WTC11 (cell line): ENCODE measurements at regions not wholly inside any gene's neighbourhood (a gene's known extent, or its start where the extent isn't known, plus 50 kb on each side); places are given as distances from the start of the nearest gene placed in this dataset.

Experiments used
- CREB1 ChIP-seq: sonication (generic); formaldehyde crosslinking; IDR thresholded peaks from 2 replicates; pipeline ENCODE4 v1.8.0; 2023; ENCODE audit warnings: mild to moderate bottlenecking, missing genetic modification reagents
- ESRRA ChIP-seq: sonication (generic); formaldehyde crosslinking; IDR thresholded peaks from 2 replicates; pipeline ENCODE4 v1.8.1; 2022; ENCODE audit warnings: mild to moderate bottlenecking, missing genetic modification reagents, borderline replicate concordance
- ETV6 ChIP-seq: sonication (generic); formaldehyde crosslinking; IDR thresholded peaks from 2 replicates; pipeline ENCODE4 v1.8.1; 2022; ENCODE audit warnings: mild to moderate bottlenecking, missing genetic modification reagents
- FOXK1 ChIP-seq: sonication (generic); formaldehyde crosslinking; IDR thresholded peaks from 2 replicates; pipeline ENCODE4 v1.8.0; 2022; ENCODE audit warnings: mild to moderate bottlenecking, moderate library complexity, missing genetic modification reagents
- GTF2I ChIP-seq: fragments of 250-450 bp; sonication (Bioruptor Pico); conservative IDR thresholded peaks from 2 replicates; pipeline ENCODE4 v1.4.0; 2021; ENCODE audit warnings: mild to moderate bottlenecking
- HMGA2 ChIP-seq: fragments of 250-450 bp; sonication (Bioruptor Pico); IDR thresholded peaks from 2 replicates; pipeline ENCODE4 v1.4.0; 2021; ENCODE audit warnings: mild to moderate bottlenecking, moderate library complexity
- NFYB ChIP-seq: sonication (generic); formaldehyde crosslinking; conservative IDR thresholded peaks from 2 replicates; pipeline ENCODE4 v1.8.0; 2022; ENCODE audit warnings: low read depth, missing genetic modification reagents
- TCF7 ChIP-seq: sonication (generic); formaldehyde crosslinking; IDR thresholded peaks from 2 replicates; pipeline ENCODE4 v1.8.0; 2022; ENCODE audit warnings: mild to moderate bottlenecking, low read depth, missing genetic modification reagents, moderate library complexity
- TEAD4 ChIP-seq: sonication (generic); formaldehyde crosslinking; IDR thresholded peaks from 2 replicates; pipeline ENCODE4 v1.8.0; 2022; ENCODE audit warnings: mild to moderate bottlenecking, missing genetic modification reagents
- TF ChIP-seq, protein P1 (sequence below): fragments of 200-600 bp; IDR thresholded peaks from 2 replicates; pipeline ENCODE4 v1.8.0; 2022; ENCODE audit warnings: antibody characterized with exemption
- TF ChIP-seq, protein P2 (sequence below): sonication (generic); formaldehyde crosslinking; IDR thresholded peaks from 2 replicates; pipeline ENCODE4 v1.8.1; 2022; ENCODE audit warnings: mild to moderate bottlenecking, moderate library complexity, missing genetic modification reagents
- TF ChIP-seq, protein P3 (sequence below): sonication (generic); formaldehyde crosslinking; IDR thresholded peaks from 2 replicates; pipeline ENCODE4 v1.8.1; 2023; ENCODE audit warnings: mild to moderate bottlenecking, missing genetic modification reagents
- TF ChIP-seq, protein P4 (sequence below): fragments of 250-450 bp; sonication (Bioruptor Pico); IDR thresholded peaks from 2 replicates; pipeline ENCODE4 v1.9.0; 2021; ENCODE audit warnings: mild to moderate bottlenecking

DNA sequence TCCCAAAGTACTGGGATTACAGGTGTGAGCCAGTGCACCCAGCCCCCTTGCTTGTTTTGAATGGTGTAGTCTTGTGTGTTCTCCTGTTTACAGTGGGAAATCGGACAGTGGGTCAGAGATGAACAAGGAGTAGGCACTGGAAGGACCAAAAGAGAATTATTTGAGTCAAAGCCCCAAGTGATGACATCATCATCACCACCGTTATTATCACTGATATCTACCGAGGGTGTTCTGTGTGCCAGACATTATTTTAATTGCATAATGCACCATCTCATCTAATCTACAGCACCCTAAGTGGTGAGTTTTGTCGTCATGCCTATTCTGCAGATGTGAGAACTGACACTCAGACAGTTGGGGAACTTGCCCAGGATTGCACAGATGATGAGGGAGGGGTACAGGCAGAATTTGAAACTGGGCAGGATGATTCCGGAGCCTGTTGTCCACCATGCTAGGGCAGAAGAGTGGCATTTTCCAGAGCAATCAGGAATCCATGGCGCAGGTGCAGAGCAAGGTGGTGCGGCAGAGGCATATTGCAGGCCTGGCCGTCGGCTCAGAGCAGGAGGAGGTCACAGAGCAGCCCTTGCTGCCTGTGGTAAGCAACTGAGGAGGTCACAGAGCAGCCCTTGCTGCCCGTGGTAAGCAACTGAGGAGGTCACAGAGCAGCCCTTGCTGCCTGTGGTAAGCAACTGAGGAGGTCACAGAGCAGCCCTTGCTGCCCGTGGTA lies 137.0 kb upstream of the HDAC4 start:
- no peak for TF ChIP-seq CREB1 (CRISPR knock-in tag)
- no peak for TF ChIP-seq ETV6 (CRISPR knock-in tag)
- TF ChIP-seq FOXK1 (CRISPR knock-in tag) = no peak
- TF ChIP-seq, protein P1, sequence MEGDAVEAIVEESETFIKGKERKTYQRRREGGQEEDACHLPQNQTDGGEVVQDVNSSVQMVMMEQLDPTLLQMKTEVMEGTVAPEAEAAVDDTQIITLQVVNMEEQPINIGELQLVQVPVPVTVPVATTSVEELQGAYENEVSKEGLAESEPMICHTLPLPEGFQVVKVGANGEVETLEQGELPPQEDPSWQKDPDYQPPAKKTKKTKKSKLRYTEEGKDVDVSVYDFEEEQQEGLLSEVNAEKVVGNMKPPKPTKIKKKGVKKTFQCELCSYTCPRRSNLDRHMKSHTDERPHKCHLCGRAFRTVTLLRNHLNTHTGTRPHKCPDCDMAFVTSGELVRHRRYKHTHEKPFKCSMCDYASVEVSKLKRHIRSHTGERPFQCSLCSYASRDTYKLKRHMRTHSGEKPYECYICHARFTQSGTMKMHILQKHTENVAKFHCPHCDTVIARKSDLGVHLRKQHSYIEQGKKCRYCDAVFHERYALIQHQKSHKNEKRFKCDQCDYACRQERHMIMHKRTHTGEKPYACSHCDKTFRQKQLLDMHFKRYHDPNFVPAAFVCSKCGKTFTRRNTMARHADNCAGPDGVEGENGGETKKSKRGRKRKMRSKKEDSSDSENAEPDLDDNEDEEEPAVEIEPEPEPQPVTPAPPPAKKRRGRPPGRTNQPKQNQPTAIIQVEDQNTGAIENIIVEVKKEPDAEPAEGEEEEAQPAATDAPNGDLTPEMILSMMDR = no peak
- no peak for TF ChIP-seq NFYB (CRISPR knock-in tag)
- TF ChIP-seq, protein P2, sequence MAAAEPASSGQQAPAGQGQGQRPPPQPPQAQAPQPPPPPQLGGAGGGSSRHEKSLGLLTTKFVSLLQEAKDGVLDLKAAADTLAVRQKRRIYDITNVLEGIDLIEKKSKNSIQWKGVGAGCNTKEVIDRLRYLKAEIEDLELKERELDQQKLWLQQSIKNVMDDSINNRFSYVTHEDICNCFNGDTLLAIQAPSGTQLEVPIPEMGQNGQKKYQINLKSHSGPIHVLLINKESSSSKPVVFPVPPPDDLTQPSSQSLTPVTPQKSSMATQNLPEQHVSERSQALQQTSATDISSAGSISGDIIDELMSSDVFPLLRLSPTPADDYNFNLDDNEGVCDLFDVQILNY (CRISPR knock-in tag) = no peak
- no peak for TF ChIP-seq TEAD4
- TF ChIP-seq, protein P3, sequence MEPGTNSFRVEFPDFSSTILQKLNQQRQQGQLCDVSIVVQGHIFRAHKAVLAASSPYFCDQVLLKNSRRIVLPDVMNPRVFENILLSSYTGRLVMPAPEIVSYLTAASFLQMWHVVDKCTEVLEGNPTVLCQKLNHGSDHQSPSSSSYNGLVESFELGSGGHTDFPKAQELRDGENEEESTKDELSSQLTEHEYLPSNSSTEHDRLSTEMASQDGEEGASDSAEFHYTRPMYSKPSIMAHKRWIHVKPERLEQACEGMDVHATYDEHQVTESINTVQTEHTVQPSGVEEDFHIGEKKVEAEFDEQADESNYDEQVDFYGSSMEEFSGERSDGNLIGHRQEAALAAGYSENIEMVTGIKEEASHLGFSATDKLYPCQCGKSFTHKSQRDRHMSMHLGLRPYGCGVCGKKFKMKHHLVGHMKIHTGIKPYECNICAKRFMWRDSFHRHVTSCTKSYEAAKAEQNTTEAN (CRISPR knock-in tag) = no peak
- no peak for TF ChIP-seq TCF7 (CRISPR knock-in tag)
- no peak for TF ChIP-seq GTF2I (CRISPR knock-in tag)
- TF ChIP-seq, protein P4, sequence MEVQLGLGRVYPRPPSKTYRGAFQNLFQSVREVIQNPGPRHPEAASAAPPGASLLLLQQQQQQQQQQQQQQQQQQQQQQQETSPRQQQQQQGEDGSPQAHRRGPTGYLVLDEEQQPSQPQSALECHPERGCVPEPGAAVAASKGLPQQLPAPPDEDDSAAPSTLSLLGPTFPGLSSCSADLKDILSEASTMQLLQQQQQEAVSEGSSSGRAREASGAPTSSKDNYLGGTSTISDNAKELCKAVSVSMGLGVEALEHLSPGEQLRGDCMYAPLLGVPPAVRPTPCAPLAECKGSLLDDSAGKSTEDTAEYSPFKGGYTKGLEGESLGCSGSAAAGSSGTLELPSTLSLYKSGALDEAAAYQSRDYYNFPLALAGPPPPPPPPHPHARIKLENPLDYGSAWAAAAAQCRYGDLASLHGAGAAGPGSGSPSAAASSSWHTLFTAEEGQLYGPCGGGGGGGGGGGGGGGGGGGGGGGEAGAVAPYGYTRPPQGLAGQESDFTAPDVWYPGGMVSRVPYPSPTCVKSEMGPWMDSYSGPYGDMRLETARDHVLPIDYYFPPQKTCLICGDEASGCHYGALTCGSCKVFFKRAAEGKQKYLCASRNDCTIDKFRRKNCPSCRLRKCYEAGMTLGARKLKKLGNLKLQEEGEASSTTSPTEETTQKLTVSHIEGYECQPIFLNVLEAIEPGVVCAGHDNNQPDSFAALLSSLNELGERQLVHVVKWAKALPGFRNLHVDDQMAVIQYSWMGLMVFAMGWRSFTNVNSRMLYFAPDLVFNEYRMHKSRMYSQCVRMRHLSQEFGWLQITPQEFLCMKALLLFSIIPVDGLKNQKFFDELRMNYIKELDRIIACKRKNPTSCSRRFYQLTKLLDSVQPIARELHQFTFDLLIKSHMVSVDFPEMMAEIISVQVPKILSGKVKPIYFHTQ = no peak
- TF ChIP-seq ESRRA (CRISPR knock-in tag) = no peak
- no peak for TF ChIP-seq HMGA2 (CRISPR knock-in tag)
